ENCODE measurements at regions not wholly inside any gene's neighbourhood (a gene's known extent, or its start where the extent isn't known, plus 50 kb on each side); places are given as distances from the start of the nearest gene placed in this dataset.

DNA sequence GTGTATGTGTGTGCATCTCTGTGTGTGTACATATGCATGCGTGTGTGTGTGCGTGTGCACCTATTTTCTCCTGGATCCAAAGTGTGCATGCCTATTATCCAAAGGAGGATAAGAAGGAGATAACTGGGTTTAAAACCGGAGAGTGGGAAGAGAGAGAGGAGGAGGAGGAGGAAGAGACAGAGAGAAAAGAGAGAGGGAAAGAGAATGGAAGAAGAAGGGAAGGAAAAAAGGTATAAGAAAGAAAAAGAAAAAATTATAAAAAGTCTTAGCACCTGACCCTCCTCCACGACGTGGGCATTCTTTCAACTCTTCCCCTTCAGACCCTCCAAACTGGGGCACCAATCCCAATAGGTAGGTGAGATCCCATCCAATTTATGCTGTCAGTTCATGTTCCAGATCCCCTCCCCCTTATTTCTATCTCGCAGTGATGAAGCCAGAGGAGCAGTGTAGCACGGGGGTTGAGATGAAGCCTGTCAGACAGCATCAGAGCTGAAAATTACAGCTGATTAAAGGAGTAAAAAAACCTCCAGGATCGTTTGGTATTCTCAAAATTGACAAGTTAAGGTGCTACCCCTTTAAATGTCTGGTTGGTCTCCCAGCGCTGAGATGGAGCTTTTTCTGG lies 386.7 kb upstream of the ATP5MC3 start:
- ChIA-PET POLR2A (no interaction called here), CTCF (no interaction called here)
- no peaks in the 10 kb centered on the region for H3K36me3 Mint-ChIP-seq
- TF ChIP-seq NFE2L1 (CRISPR knock-in tag; IDR thresholded peaks at IDR 0.05) (no peak), GABPB1 (CRISPR knock-in tag; IDR thresholded peaks at IDR 0.05) (no peak), AFF4 (CRISPR knock-in tag; IDR thresholded peaks at IDR 0.05; ENCODE audit: borderline replicate concordance) (no peak), ZNF396 (CRISPR knock-in tag; IDR thresholded peaks at IDR 0.05; ENCODE audit: borderline replicate concordance) (no peak), ZBTB21 (CRISPR knock-in tag; IDR thresholded peaks at IDR 0.05; ENCODE audit: borderline replicate concordance) (no peak), RELA (CRISPR knock-in tag; IDR thresholded peaks at IDR 0.05; ENCODE audit: borderline replicate concordance) (no peak), ETV6 (CRISPR knock-in tag; IDR thresholded peaks at IDR 0.05) (no peak), ZNF219 (CRISPR knock-in tag; IDR thresholded peaks at IDR 0.05; ENCODE audit: borderline replicate concordance) (no peak), ATF6 (CRISPR knock-in tag; IDR thresholded peaks at IDR 0.05) (no peak), ZNF232 (CRISPR knock-in tag; IDR thresholded peaks at IDR 0.05) (no peak), KAT7 (CRISPR knock-in tag; IDR thresholded peaks at IDR 0.05; ENCODE audit: borderline replicate concordance) (no peak), ESRRA (CRISPR knock-in tag; IDR thresholded peaks at IDR 0.05; ENCODE audit: borderline replicate concordance) (no peak), SMAD4 (CRISPR knock-in tag; IDR thresholded peaks at IDR 0.05) (no peak), NFATC4 (CRISPR knock-in tag; IDR thresholded peaks at IDR 0.05) (no peak), ELF4 (CRISPR knock-in tag; IDR thresholded peaks at IDR 0.05; ENCODE audit: low read depth) (no peak), JAZF1 (CRISPR knock-in tag; IDR thresholded peaks at IDR 0.05) (no peak), TEAD4 (CRISPR knock-in tag; IDR thresholded peaks at IDR 0.05) (no peak)
- TF ChIP-seq, protein P1, sequence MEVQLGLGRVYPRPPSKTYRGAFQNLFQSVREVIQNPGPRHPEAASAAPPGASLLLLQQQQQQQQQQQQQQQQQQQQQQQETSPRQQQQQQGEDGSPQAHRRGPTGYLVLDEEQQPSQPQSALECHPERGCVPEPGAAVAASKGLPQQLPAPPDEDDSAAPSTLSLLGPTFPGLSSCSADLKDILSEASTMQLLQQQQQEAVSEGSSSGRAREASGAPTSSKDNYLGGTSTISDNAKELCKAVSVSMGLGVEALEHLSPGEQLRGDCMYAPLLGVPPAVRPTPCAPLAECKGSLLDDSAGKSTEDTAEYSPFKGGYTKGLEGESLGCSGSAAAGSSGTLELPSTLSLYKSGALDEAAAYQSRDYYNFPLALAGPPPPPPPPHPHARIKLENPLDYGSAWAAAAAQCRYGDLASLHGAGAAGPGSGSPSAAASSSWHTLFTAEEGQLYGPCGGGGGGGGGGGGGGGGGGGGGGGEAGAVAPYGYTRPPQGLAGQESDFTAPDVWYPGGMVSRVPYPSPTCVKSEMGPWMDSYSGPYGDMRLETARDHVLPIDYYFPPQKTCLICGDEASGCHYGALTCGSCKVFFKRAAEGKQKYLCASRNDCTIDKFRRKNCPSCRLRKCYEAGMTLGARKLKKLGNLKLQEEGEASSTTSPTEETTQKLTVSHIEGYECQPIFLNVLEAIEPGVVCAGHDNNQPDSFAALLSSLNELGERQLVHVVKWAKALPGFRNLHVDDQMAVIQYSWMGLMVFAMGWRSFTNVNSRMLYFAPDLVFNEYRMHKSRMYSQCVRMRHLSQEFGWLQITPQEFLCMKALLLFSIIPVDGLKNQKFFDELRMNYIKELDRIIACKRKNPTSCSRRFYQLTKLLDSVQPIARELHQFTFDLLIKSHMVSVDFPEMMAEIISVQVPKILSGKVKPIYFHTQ (CRISPR knock-in tag; IDR thresholded peaks at IDR 0.05), result no peak
- TF ChIP-seq, protein P2, sequence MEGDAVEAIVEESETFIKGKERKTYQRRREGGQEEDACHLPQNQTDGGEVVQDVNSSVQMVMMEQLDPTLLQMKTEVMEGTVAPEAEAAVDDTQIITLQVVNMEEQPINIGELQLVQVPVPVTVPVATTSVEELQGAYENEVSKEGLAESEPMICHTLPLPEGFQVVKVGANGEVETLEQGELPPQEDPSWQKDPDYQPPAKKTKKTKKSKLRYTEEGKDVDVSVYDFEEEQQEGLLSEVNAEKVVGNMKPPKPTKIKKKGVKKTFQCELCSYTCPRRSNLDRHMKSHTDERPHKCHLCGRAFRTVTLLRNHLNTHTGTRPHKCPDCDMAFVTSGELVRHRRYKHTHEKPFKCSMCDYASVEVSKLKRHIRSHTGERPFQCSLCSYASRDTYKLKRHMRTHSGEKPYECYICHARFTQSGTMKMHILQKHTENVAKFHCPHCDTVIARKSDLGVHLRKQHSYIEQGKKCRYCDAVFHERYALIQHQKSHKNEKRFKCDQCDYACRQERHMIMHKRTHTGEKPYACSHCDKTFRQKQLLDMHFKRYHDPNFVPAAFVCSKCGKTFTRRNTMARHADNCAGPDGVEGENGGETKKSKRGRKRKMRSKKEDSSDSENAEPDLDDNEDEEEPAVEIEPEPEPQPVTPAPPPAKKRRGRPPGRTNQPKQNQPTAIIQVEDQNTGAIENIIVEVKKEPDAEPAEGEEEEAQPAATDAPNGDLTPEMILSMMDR (IDR thresholded peaks at IDR 0.05), result no peak
- TF ChIP-seq, protein P3, sequence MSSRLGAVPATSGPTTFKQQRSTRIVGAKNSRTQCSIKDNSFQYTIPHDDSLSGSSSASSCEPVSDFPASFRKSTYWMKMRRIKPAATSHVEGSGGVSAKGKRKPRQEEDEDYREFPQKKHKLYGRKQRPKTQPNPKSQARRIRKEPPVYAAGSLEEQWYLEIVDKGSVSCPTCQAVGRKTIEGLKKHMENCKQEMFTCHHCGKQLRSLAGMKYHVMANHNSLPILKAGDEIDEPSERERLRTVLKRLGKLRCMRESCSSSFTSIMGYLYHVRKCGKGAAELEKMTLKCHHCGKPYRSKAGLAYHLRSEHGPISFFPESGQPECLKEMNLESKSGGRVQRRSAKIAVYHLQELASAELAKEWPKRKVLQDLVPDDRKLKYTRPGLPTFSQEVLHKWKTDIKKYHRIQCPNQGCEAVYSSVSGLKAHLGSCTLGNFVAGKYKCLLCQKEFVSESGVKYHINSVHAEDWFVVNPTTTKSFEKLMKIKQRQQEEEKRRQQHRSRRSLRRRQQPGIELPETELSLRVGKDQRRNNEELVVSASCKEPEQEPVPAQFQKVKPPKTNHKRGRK (CRISPR knock-in tag; IDR thresholded peaks at IDR 0.05; ENCODE audit: borderline replicate concordance), result no peak
- no peak overlapping the region for H3K4me3 Mint-ChIP-seq
- H3K4me1 Mint-ChIP-seq, result peaks cover 2% of the 10 kb centered on the region
- no peaks in the 10 kb centered on the region for H3K9me3 Mint-ChIP-seq
- H3K27ac Mint-ChIP-seq, result no peak overlapping the region
- ATAC-seq (no peak), DNase-seq (ENCODE audit: low spot score) (no peak)
- H3K27me3 Mint-ChIP-seq (ENCODE audit: low read depth), result no peaks in the 10 kb centered on the region
